ENCODE measurements at regions not wholly inside any gene's neighbourhood (a gene's known extent, or its start where the extent isn't known, plus 50 kb on each side); places are given as distances from the start of the nearest gene placed in this dataset.
"Not testable (repeated sequence)": the region's sequence is repeated elsewhere in the genome, so short reads cannot be mapped to it uniquely, and the experiment has no call there.

DNA sequence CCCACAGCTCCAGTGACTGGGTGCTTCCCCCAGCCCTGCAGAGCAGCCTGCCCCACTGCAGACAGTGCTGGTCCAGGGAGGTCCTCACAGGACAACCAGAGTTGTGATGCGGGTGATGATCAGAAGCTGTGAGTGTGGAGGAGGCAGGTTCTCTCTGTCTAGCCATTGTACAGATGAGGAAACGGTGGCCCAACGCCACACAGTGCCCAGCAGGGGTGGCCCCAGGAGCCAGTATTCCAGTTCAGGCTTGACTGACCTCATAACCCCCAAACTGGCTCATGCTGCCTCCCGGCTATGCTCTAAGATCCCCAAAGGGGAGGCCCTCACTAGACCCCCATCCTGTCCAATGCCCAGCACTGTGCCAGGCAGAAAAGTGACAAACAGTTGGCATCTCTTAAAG is 147.1 kb upstream of the MAMLD1 start:
- DNase-seq: not testable (repeated sequence)

GRCh38 chrX:150216716-150217115 is 146.4 kb upstream of the MAMLD1 start:
- DNase-seq: no peak

GRCh38 chrX:150217609-150218008 is 145.5 kb upstream of the MAMLD1 start:
- no peak for DNase-seq

DNA sequence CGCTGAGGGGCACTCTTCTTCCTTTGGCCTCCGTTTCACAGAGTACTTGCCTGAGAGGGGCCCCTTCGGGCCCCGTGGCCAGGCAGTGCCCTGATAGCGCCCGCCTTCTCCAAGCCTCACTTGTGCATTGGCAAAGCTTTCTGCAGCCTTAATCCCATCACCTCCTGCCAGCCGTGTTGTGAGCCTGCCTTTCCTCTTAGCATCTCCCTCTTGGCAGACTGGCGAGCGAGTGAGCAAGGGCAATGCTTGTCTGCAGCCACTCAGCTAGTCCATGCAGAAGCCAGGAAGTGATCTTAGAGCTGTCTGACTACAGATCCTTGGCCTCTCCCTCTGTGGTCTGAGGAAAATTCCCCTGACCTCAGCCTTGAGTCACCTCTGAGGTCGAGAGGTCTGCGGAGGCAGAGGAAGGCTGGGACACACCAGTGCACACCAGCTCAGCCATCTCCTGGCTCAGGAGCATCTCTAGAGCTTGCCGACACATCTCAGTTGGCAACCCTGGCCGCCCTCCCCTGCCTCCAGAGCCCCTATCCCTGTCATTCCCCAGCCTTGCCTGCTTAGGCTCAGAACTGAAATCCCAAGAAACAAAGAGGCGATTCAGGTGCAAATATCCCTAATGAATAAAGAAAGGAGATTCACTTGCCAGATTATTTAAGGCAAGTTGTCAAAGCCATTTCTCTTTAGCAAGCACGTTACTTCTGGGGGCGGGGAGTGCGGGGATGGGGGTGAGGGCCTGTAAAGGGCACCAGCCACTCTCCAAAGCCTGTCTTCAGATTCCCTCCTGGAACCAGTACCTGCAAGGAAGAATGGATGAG is 143.5 kb upstream of the MAMLD1 start:
- no peak for DNase-seq

DNA sequence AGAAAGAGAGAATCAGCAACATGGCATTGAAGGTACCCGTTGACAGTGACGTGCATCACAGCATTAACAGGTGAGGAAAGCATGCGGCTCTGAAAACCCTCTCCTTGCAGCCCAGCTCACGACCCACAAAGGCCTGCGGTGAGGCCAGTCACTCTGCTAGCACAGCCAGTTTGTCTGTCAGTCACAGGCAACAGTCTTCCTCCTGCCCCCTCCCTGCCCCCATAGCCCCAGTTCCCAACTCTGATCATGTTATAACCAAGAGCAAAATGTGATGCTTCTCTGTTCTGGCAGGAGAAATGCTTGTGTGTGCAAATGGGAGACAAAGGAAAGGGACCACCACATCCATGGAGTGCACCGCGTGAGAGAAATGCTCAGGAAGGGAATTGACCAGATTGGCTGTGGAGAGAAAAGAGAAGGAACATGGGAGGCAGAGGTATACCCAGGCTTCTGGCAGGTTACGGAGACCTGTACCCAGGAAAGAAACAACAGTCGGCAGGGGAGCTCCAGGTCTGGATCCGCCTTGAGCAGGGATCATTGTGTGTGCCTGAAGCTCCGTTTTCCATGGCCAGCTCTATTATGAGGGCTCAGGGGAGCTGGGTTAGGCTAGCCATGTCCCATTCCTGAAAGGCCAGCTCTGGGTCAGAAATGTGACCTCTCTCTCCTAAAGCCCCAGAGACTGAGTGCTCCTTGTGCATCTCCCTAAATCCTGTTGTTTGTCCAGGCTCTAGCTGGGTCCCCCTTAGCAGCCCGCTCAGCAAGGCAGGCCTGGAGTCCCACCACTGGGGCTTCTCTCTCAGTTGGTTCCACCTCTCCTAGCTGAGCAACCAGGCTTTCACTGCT is 139.7 kb upstream of the MAMLD1 start:
- no peak for DNase-seq

DNA sequence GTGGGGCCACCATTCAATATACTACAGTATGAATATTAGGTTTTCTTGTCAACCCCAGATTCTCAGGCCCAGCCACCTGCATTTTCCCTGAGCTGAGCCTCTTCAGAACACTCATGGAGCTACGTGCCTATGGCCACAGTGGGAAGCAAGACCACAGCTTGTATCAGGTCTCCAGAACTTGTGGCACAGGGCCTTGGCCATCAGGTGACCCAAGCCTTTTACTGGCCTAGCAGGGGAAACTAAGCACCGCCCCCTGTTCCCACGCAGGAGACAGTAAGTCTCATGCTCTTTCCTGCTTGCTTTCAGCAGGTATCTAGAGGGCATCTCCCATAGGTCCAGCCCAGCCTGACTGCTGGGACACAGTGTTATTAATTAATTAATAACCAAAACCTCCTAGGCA is 138.4 kb upstream of the MAMLD1 start:
- DNase-seq: no peak

- no peak for DNase-seq
Observed at GRCh38 chrX:150225266-150225665, 137.9 kb upstream of the MAMLD1 start.

- DNase-seq: no peak
Observed at GRCh38 chrX:150225756-150226155, 137.4 kb upstream of the MAMLD1 start.

- no peak for DNase-seq
Observed at GRCh38 chrX:150226223-150226965, 136.7 kb upstream of the MAMLD1 start.

GRCh38 chrX:150227321-150227860 is 135.7 kb upstream of the MAMLD1 start:
- no peak for DNase-seq

GRCh38 chrX:150227873-150228410 is 135.2 kb upstream of the MAMLD1 start:
- DNase-seq: no peak

- no peak for DNase-seq
Observed at GRCh38 chrX:150228431-150228830, 134.7 kb upstream of the MAMLD1 start.

- no peak for DNase-seq
Observed at GRCh38 chrX:150229030-150229429, 134.1 kb upstream of the MAMLD1 start.

GRCh38 chrX:150229481-150229880 is 133.6 kb upstream of the MAMLD1 start:
- no peak for DNase-seq

- not testable (repeated sequence) for DNase-seq
Observed at GRCh38 chrX:150230952-150231351, 132.2 kb upstream of the MAMLD1 start.

- DNase-seq: not testable (repeated sequence)
Observed at GRCh38 chrX:150231368-150231767, 131.7 kb upstream of the MAMLD1 start.

DNA sequence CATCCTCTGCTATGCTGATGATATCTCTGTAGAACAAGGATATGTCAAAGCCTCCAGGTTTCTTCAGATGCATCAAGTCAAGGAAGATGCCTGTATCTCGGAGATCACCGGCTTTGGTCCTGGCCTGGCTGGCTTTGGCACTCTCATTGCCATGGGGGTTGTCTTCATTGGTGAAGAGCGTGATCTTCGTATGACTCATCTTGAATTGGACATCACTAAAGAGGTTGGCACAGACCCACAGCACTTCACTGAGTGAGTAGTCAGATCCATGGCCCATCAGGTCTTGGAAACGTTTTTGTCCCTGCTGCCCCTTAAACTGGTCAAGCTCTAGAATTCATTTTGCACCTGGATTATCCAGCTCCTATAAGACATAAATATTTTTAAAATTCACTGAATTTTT is 130.9 kb upstream of the MAMLD1 start:
- not testable (repeated sequence) for DNase-seq

DNA sequence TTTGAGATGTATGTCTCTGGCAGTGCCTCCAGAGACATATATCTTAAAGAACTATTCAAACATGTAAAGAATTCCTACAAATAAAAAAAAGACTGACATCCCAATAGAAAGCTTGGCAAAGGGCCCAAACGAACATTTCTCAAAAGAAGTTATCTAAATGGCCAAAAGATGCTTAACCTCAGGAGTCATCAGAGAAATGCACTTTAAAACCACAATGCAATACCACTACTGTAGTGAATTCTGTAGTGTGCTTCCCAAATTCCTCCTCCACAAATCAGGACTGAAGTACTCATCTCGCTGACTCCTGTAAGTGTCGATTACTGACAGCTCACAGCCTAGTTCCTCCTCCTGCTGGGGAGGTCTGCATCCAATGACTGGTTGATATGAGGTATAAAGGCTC is 129.0 kb upstream of the MAMLD1 start:
- DNase-seq: peak; percentile 71

DNA sequence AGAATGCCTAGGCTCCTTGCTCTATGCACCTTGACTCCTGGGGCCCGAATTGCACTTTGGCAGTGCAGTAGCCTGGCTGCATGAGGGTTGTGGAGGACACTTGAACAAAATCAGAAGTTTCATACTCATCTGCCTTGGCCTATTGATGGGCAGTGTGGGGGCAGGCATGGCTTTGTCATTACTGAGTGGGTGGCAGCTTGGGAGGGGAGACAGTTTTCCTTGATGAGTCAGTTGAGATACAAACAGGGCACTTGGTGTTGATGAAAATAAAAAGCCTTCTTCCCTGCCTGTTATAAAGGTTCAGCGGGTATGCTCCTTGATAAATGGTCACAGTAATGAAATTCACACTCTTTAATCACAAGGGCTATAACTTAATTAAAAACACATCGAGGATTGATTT is 126.8 kb upstream of the MAMLD1 start:
- DNase-seq: no peak

GRCh38 chrX:150238632-150239382 is 124.3 kb upstream of the MAMLD1 start:
- DNase-seq: no peak

DNA sequence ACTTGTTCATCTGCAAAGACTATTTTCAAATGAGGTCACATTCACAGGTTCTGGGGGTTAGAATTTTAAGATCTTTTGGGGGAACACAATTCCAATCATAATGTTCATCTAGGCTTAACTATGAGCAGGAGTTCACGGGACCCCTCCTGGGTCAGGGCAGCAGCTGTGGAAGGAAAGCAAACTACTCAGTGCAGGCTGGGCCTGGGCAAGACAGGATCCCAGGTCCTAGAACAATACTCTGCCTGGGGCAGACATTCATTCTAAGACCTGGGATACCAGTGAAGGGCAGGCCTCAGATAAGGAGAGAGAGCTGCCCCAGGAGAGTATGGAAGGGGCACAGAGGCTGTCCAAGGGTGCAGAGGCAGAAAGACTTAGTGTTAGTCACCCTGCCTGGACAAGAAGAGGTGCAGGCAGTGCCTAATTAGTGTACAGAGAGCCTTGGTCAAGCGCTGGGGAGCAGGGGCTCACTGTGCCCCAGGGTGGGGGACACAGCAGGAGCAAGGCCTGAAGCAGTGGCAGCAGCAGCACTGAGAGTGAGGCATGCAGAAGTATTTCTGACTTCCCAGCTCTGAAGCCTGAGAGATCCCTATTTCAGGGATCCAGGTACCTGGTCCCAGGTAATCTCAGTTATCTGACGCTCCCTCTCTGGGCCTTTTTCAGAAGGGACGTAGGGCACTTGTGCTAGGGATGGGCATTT is 123.0 kb upstream of the MAMLD1 start:
- DNase-seq: no peak
